ENCODE measurements at regions not wholly inside any gene's neighbourhood (a gene's known extent, or its start where the extent isn't known, plus 50 kb on each side); places are given as distances from the start of the nearest gene placed in this dataset.

- no peak for DNase-seq
Observed at GRCh38 chr5:124444147-124444775, 302.2 kb downstream of the ZNF608 start.

GRCh38 chr5:124440471-124440870 lies 306.0 kb downstream of the ZNF608 start:
- no peak for DNase-seq

DNA sequence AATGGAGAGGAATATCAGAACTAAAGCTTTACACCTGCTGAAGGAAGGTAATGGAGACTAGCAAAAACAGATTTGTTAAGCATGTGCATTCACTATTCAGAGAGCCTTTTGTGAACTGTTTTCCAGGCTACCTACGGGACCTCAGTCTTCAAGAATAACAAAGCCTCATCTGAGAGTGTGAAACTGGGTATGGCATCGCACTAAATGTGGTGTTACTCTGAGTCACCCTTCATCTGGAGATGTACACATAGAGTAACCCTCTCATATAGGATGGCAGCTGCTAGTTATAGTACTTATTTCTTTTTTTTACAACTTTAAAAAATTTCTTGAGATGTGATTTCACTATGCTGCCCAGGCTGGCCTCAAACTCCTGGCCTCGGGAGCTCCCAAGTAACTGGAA lies 306.8 kb downstream of the ZNF608 start:
- DNase-seq: no peak

DNA sequence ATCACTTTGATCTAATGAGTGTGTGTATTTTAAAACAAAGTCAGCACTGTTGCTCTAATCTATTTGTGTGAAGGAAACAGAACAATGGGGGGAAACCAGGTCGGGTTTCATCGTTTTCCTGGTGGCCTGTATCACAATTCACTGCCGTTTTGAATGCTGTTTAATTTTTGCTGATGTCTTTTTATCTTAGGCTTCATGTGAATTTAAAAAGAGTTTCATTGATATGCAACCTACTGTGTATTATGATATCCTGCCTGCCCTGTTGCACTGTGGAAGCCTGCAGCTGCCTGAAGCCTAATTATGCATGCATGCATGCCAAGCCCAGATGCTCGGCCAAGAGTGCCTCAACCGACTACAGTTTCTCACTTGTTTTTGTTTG lies 307.5 kb downstream of the ZNF608 start:
- DNase-seq: peak in 45 of 56 donors; percentile 13 to 84 (median 47)

DNA sequence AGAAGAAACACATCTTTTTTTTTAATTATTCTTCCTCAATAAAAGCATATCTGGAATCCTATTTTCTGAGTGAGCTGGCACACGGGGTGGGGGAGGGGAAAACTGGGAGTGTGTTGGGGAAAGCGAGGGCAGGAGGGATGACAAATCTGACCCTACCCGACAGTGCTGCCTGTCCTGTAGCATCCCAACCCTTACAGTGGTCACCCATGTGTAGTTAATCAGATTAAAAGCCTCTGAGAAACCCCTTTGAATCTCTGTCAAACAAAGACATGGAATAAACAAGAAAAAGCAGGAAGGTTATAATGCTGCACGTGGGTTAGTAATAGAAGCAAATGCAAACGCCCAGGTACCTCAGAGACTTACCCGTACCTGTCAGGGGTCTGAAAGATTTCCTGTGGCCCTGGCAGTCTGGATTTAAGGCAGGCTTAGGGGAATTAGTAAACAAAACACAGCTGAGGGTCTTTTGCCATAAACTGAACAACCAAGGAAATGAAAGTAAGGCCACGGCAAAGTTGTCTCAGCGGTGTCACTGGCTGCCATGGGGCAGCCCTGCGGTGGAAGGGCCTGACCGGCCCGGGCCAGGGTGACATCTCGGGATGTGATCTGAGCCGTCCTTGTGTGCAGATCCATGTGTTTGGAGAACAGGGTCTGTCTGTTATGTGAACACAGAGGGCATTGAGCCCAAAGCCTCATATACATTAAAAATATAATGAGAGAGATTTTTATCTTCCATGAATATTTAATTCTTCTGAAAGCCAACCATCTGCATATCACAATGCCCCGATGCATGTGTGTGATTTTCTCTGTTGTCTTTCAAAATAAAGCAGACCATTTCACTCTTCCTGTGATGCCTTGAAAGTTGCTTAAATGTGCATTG lies 308.2 kb downstream of the ZNF608 start:
- peak in 14 of 56 donors; percentile 4 to 52 (median 26) for DNase-seq

DNA sequence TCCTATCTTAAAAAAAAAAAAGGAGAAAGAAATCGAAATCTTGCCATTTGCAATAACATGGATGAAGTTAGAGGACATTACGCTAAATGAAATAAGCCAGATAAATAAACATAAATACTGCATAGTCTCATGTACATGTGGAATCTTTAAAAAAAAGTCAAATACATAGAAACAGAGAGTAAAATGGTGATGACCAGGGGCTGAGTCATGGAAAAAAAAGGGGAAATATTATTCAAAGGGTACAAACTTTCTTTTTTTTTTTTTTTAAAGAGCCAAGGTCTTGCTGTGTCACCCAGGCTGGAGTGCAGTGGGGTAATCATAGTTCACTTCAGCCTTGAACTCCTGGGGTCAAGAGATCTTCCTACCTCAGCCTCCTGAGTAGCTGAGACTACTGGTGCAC lies 310.1 kb downstream of the ZNF608 start:
- DNase-seq: no peak

GRCh38 chr5:124433170-124433569 lies 313.3 kb downstream of the ZNF608 start:
- no peak for DNase-seq

GRCh38 chr5:124421584-124421983 lies 324.9 kb downstream of the ZNF608 start:
- no peak for DNase-seq

GRCh38 chr5:124420952-124421351 lies 325.5 kb downstream of the ZNF608 start:
- DNase-seq: no peak

DNA sequence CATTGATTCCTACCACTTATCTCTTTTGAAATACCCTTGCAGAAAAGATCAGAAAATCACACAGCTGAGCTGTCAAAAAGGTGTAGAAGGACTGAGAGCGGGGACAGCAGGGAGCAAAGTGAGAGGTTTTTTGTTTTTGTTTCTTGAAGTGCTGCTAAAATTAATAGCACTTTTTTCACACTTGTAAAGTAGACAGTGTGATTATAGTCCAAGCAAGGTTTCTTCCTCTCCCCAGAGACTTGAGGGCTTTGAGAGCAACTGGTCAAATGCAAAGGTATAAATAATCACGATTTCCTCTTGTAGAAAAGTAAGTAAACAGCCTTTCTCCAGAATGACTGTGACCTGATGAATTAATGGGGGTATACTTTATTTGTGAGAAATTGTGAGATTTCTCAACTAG lies 326.9 kb downstream of the ZNF608 start:
- no peak for DNase-seq

GRCh38 chr5:124418390-124418789 lies 328.0 kb downstream of the ZNF608 start:
- DNase-seq: no peak

DNA sequence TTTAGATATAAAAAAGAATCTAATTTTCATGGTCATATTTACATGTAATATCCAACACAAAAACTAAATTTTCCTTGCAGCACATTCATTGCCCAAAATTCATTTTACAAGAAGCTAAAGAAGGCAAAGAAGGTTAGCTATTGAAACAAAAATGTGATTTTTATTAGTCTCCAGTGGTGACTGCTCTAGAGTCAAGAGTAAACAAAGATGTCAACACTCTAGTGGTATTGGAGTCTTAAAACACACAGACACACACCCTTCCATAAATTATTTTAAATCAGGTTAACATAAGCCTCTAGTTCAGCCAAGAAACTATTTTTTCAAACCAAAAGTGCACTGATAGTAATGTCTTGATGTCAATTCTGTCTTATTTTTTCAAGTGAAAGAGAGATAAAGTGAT lies 329.2 kb downstream of the ZNF608 start:
- no peak for DNase-seq

DNA sequence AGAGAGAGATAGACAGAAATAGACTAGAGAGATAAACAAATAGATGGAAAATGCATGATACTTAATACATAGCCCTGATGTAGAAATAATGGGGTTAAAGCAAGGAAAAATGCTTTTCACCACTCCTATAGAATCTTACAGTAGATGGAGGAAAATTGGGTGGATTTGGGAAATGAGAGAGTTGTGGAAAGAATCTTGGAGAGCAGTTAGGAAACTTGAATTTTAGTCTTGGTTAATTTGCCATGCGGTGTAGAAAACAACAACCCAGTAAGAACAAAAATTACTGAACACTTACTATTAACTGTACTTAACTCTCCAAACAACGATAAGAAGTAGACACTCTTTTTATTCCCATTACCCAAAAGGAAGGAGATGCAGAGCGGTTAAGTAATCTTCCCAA lies 329.8 kb downstream of the ZNF608 start:
- no peak for DNase-seq

GRCh38 chr5:124414973-124415372 lies 331.5 kb downstream of the ZNF608 start:
- DNase-seq: no peak

- no peak for DNase-seq
Observed at GRCh38 chr5:124410539-124411488, 335.6 kb downstream of the ZNF608 start.

- DNase-seq: peak in 1 of 56 donors; percentile 23
Observed at GRCh38 chr5:124408738-124409453, 337.5 kb downstream of the ZNF608 start.

GRCh38 chr5:124404796-124405195 lies 341.6 kb downstream of the ZNF608 start:
- no peak for DNase-seq

- no peak for DNase-seq
Observed at GRCh38 chr5:124403281-124403680, 343.2 kb downstream of the ZNF608 start.

DNA sequence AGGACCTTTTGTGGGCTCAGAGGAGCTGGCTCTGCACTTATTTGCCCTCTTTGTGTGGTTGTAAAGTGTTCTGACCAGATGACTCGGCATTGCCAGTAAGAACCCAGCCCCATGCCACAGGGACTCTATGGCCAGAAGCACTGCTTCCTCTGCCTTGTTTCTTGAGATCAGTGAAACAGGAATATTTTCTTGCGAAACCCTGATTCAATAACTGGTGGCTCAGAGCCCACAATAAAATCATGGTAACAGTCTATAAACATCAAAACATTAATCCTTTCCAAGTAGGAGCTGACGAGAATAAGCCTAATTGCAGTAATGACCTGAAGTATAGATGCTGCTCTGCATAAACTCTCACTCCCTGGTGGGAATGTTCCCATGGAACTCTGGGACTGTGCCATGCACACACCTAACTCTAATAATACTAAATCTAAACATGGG lies 344.3 kb downstream of the ZNF608 start:
- peak in 1 of 56 donors; percentile 25 for DNase-seq

GRCh38 chr5:124401476-124402143 lies 344.8 kb downstream of the ZNF608 start:
- no peak for DNase-seq
